Stimulated activated naive CD8-positive, alpha-beta T cell treated with anti-CD3 and anti-CD28 coated beads, Interleukin-15, Interleukin-2, amounts not matched to agents 100 ng/mL and 50 ng/mL, for 24 hours (primary cell): ENCODE measurements at regions not wholly inside any gene's neighbourhood (a gene's known extent, or its start where the extent isn't known, plus 50 kb on each side); places are given as distances from the start of the nearest gene placed in this dataset.

Experiments
- H3K27ac Mint-ChIP-seq: one replicate; pipeline ENCODE4 v1.8.0; 2021; ENCODE audit warnings: mild to moderate bottlenecking, mixed read lengths
- H3K27me3 Mint-ChIP-seq: one replicate; pipeline ENCODE4 v1.8.0; 2021; ENCODE audit warnings: mixed read lengths
- H3K36me3 Mint-ChIP-seq: one replicate; pipeline ENCODE4 v1.8.0; 2021; ENCODE audit warnings: low read depth, mixed read lengths
- H3K4me1 Mint-ChIP-seq: one replicate; pipeline ENCODE4 v1.8.0; 2021; ENCODE audit warnings: low read depth, mixed read lengths
- H3K4me3 Mint-ChIP-seq: one replicate; pipeline ENCODE4 v1.8.0; 2021; ENCODE audit warnings: mild to moderate bottlenecking, mixed read lengths
- H3K9me3 Mint-ChIP-seq: one replicate; pipeline ENCODE4 v1.8.0; 2021; ENCODE audit warnings: mixed read lengths

DNA sequence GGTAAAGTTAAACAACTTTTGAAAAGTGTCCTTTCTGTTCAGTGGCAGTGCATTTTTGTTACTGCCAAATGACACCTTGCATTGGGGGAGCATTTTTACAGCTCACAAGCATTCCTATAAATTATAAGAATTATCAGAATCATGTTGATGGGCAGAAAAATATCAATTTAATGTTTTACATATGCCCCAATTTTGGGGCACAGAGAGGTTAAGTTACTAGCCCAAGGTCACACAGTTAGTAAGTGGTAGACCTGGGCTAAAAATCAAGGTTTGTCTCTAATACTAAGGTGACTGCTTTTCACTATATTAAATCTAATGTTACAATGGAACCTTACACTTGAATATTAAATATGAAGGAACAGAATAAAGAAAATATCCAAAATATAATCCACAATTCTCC, 180.1 kb upstream of the IVNS1ABP start:
- Mint-ChIP-seq H3K36me3 (no peaks in the 10 kb centered on the region), H3K4me3 (no peak overlapping the region), H3K27me3 (no peaks in the 10 kb centered on the region), H3K9me3 (no peaks in the 10 kb centered on the region), H3K27ac (no peak overlapping the region), H3K4me1 (peaks cover 23% of the 10 kb centered on the region)

DNA sequence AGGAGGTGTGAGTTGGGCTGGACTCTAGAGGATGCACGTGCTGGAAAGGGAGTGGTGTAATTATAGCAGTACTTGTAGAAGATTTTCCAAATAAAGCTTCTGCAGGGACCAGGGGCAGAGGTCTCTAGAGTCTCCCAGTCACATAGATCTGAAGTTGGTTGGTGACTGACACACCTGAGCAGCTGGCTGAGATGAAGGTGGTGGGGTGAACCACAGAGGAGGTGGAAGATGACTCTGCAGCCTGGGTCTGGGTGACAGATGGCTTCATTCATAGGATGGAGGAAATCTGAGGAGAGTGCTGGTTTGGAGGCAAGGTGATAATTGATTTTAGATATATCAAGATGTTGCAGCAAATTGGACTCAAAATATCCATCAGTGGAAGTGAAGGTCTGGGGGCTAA, 178.9 kb upstream of the IVNS1ABP start:
- Mint-ChIP-seq H3K36me3 (no peaks in the 10 kb centered on the region), H3K27ac (no peak overlapping the region), H3K4me3 (no peak overlapping the region), H3K27me3 (no peaks in the 10 kb centered on the region), H3K4me1 (peaks cover 20% of the 10 kb centered on the region), H3K9me3 (no peaks in the 10 kb centered on the region)

DNA sequence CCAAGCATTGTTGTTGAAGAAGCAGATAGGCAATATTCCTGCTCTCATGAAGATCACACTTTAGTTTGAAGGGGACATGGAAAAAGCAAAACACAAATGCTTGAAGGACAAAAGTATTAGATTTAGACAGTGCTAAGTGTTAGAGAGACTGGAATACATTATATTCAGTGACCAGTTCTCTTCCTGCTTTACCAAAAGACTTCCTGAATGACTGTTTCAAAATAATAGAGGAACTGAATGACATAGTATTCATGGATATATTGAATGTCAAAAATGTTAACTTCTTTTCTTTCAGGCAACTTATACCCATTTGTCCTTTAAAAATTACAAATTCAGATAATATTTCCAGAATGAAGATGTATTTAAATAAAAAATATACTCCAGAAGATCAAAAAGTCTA, 178.0 kb upstream of the IVNS1ABP start:
- no peaks in the 10 kb centered on the region for H3K27me3 Mint-ChIP-seq
- H3K27ac Mint-ChIP-seq: no peak overlapping the region
- H3K4me3 Mint-ChIP-seq: no peak overlapping the region
- peaks cover 11% of the 10 kb centered on the region for H3K4me1 Mint-ChIP-seq
- no peaks in the 10 kb centered on the region for H3K9me3 Mint-ChIP-seq
- H3K36me3 Mint-ChIP-seq: no peaks in the 10 kb centered on the region

DNA sequence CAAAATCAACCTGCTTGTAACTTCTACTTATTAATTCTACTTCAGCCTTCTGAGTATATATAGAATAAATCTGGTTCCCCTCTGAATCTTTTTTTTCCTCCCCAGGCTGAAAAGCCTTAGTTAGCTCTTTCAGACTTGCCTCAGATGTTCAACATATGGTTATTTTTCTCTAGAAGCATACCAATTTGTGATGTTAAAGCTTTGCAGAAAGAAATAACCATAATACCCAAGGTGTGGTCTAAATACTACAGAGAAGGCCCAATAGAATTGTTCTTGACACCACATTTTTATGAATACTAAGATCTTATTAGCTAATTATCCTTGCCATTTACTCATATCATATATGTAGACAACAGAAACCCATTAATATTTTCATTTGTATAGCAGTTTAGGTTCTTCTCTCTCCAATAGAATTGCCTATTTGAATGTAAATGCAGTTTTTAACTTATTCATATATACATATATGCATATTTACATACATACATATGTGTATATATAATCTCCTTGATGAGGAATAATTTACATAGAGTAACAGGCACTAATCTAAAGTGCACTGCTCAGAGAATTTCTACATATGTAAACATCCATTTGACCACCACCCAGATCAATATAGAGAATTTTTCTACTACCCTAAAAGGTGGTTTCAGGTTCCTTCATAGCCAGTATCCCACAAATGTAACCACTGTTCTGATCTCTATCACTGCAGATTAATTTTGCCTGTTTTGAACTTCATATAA, 175.2 kb upstream of the IVNS1ABP start:
- no peak overlapping the region for H3K27ac Mint-ChIP-seq
- H3K4me1 Mint-ChIP-seq: no peaks in the 10 kb centered on the region
- H3K27me3 Mint-ChIP-seq: no peaks in the 10 kb centered on the region
- H3K4me3 Mint-ChIP-seq: no peak overlapping the region
- H3K36me3 Mint-ChIP-seq: no peaks in the 10 kb centered on the region
- no peaks in the 10 kb centered on the region for H3K9me3 Mint-ChIP-seq

DNA sequence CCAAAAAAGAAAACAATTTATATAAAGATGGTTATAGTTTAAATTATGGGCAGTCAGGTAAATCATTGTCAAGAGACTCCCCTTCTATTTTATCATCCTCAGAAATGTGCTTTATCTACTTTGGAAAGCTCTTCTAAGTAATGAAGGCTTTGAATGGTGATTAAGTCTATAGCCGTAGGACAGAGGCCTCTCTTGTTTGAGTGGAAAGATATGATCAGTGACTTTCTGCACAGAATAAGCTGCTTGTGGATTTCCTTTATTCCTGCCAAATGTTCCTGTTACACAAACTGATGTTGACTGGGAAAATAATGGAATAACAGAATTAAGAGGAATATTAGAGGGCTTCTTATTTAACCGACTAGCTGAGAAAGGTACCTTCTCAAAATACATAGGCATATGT, 174.6 kb upstream of the IVNS1ABP start:
- Mint-ChIP-seq H3K36me3 (no peaks in the 10 kb centered on the region), H3K4me1 (no peaks in the 10 kb centered on the region), H3K9me3 (no peaks in the 10 kb centered on the region), H3K27me3 (no peaks in the 10 kb centered on the region), H3K4me3 (no peak overlapping the region), H3K27ac (no peak overlapping the region)

DNA sequence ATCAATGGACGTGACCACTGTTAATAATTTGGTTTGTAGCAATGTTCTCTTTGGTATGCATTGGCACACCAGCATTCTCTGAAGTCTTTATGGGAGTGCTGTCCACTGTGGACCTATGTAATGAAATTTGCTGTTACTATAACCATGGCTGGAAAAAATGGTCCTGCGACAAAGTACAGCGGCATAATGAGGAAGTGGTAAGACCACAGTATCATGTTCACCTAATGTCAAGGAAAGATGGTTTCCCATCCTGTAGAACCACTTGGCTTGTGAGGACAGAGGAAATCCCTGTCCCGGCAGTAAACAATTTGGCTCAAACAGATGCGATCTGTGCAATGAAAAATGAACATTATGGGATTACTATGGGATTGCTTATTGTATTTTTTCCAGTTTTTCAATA, 173.9 kb upstream of the IVNS1ABP start:
- Mint-ChIP-seq H3K9me3 (no peaks in the 10 kb centered on the region), H3K36me3 (no peaks in the 10 kb centered on the region)

DNA sequence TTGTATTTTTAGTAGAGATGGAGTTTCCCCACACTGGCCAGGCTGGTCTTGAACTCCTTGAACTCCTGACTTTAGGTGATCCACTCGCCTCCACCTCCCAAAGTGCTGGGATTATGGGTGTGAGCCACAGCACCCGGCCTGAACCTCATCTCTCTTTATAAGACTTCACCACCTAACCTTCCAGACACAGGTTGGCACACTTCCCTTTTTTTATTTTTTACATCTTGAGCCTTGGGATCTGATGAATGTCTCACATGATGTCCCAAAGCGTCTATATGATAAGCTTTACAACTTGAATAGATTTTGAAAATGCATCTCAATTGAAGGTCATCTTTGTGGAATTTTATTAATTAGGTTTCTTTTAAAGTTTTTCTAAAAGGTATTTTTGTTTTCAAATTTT, 172.4 kb upstream of the IVNS1ABP start:
- H3K27me3 Mint-ChIP-seq: no peaks in the 10 kb centered on the region
- H3K4me1 Mint-ChIP-seq: no peaks in the 10 kb centered on the region
- no peak overlapping the region for H3K27ac Mint-ChIP-seq
- no peaks in the 10 kb centered on the region for H3K36me3 Mint-ChIP-seq
- no peaks in the 10 kb centered on the region for H3K9me3 Mint-ChIP-seq
- no peak overlapping the region for H3K4me3 Mint-ChIP-seq

More for the DNA sequence above, 173.9 kb upstream of the IVNS1ABP start:
- H3K27me3 Mint-ChIP-seq: no peaks in the 10 kb centered on the region
- no peak overlapping the region for H3K27ac Mint-ChIP-seq
- no peak overlapping the region for H3K4me3 Mint-ChIP-seq
- no peaks in the 10 kb centered on the region for H3K4me1 Mint-ChIP-seq

DNA sequence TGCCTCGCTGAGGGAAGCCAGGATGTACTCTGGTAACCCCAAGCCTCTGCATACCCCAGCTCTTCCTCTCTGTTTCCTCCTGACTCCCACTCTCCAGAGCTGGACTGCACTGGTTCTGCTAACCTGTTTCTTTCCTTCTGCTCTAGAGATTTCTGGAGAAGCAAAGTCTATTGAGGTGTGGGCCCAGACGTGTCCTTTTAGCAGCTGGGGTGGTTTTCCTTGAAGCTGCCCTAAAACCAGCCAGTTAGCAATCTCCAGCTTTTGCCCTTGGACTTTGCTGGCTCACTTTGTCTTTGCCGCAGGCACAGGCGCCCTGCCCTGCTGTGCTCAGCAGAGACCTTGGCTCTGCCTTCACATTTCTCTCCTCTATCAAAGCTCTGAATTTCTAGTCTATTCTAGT, 171.8 kb upstream of the IVNS1ABP start:
- H3K36me3 Mint-ChIP-seq: no peaks in the 10 kb centered on the region
- no peak overlapping the region for H3K4me3 Mint-ChIP-seq
- no peaks in the 10 kb centered on the region for H3K9me3 Mint-ChIP-seq
- no peaks in the 10 kb centered on the region for H3K27me3 Mint-ChIP-seq
- H3K4me1 Mint-ChIP-seq: no peaks in the 10 kb centered on the region
- no peak overlapping the region for H3K27ac Mint-ChIP-seq

DNA sequence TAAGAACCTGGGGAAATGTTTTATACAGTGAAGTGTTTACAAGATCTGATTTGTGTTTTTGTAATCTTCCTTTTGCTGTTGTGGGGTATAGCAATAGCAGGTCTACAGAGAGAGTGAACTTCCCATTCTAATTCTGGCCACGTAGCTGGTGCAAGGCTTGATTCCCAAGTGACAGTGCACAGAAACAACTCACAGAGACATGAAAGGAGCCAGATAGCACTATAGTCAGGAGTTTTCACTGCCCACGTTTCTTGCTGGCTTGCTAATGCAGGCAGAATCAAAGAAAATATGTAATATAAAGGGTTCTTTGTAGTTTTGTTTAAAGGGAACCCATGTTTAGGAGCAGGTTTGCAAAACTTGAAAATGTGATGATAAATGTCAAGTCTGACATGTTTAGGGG, 170.9 kb upstream of the IVNS1ABP start:
- Mint-ChIP-seq H3K4me3 (no peak overlapping the region), H3K27ac (no peak overlapping the region), H3K27me3 (no peaks in the 10 kb centered on the region), H3K4me1 (no peaks in the 10 kb centered on the region), H3K9me3 (no peaks in the 10 kb centered on the region), H3K36me3 (no peaks in the 10 kb centered on the region)

DNA sequence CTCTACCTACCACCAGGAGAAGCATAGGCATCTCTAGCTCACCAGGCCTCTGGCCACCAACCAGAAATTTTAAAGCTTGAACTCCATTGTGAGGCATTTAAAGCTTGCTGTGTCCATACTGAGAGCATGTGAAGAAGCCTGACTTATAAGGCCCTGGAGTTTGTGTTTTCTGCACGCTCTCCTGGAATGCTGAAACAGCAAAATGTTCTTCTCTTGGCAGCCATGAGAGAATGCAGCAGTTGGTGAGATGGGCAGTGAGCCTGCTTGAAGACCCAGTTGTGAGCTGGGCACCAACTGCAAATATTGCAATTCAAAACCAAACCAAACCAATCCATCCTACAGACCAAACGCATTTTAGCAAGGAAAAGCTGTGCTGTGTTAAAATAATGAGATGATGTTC, 170.0 kb upstream of the IVNS1ABP start:
- no peak overlapping the region for H3K27ac Mint-ChIP-seq
- no peaks in the 10 kb centered on the region for H3K27me3 Mint-ChIP-seq
- H3K36me3 Mint-ChIP-seq: no peaks in the 10 kb centered on the region
- H3K4me1 Mint-ChIP-seq: no peaks in the 10 kb centered on the region
- H3K4me3 Mint-ChIP-seq: no peak overlapping the region
- no peaks in the 10 kb centered on the region for H3K9me3 Mint-ChIP-seq

DNA sequence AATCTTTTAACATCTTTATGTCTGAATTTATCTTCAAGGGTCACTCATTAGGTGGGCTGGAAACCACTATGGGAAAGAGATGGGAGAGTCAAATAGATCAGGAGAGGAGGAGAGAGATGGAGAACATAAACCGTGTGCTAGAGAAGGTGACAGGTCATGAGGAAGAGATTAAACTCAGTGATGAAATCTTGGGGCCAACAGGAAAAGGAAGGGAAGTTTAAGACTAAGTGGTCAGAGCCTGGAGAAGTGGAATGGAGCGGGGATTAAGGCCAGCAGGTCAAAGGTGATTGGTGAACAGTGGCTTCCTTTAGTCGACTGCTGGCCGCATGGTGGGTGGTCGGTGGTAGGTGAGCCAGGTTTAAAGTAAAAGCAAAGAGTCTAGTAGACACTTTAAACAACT, 169.3 kb upstream of the IVNS1ABP start:
- Mint-ChIP-seq H3K9me3 (no peaks in the 10 kb centered on the region), H3K36me3 (no peaks in the 10 kb centered on the region), H3K4me3 (no peak overlapping the region), H3K27me3 (no peaks in the 10 kb centered on the region), H3K4me1 (no peaks in the 10 kb centered on the region), H3K27ac (no peak overlapping the region)

DNA sequence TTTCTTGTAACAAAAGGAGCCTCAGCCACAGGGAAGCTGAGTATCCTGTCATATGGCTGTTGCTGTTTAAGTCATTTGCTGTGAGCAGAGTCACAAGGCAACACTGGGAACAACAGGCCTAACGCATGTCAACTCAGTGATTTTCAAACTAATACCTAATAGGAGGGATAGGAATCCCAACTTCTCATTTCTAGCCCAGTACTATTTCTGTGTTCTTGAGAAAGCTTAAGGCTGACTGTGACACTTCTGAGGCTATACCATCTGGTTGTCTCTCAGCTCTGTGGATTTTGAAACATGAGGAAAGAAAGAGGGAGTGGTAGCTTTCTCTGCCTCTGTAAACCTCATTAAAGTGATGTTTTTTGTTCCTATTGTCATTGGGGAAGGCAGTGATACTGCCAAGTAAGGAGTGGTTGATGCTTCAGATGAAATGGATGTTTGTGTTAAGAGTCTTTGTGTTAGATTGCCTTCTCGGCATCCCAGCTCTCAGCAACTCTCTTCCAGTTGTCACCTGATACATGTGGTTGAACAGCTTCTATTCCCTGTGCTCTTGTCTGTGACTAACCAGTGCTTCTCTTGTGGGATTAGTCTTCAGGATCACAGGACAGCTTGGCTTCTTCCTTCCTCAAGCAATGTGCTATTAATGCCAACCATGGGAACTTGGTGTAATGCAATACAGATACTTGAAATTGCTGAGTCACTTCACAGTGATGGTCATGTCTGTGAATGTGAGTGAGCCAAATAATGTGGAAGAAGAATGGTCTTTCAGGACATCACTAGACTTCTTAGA, 166.8 kb upstream of the IVNS1ABP start:
- no peaks in the 10 kb centered on the region for H3K4me1 Mint-ChIP-seq
- H3K36me3 Mint-ChIP-seq: no peaks in the 10 kb centered on the region
- H3K27ac Mint-ChIP-seq: no peak overlapping the region
- H3K27me3 Mint-ChIP-seq: no peaks in the 10 kb centered on the region
- no peaks in the 10 kb centered on the region for H3K9me3 Mint-ChIP-seq
- no peak overlapping the region for H3K4me3 Mint-ChIP-seq

DNA sequence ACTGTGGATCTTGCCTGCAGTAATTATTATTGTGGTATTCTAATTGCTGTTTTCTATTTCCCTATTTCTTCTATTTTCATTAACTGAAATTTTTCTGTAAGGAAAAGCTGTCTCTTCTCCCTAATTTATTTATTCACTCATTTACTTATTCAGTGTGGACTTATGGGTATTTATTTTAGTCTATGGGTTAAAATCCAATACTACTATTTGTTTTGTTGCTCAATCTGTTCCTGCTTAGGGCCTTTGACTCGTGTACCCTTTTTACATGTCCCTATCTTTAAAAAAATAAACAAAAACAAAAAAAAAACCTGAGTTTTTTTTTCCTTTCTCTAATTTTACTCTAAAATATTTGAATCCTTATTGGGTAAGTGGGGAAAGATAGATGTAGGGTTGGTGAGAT, 166.2 kb upstream of the IVNS1ABP start:
- Mint-ChIP-seq H3K27me3 (no peaks in the 10 kb centered on the region), H3K36me3 (no peaks in the 10 kb centered on the region), H3K4me3 (no peak overlapping the region), H3K27ac (no peak overlapping the region), H3K9me3 (no peaks in the 10 kb centered on the region), H3K4me1 (no peaks in the 10 kb centered on the region)

DNA sequence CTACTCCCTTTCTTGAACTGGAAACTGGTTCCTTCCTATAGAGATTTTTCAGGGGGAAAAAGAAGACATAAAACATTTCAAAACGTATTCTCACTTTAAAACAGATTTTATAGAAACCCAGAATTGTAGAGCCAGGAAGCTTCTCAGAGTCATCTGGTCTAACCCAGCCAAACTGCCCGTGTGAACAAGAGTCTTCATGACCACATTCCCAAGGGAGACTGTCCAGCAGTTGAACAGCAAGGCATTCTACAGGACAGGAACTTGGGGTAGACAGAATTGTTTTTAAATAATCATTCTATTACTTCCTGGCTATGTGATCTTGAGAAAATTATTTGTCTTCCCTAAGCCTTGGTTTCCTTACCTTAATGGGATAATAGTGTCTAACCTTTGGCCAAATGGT, 163.5 kb upstream of the IVNS1ABP start:
- no peaks in the 10 kb centered on the region for H3K36me3 Mint-ChIP-seq
- H3K9me3 Mint-ChIP-seq: no peaks in the 10 kb centered on the region
- H3K4me1 Mint-ChIP-seq: no peaks in the 10 kb centered on the region
- H3K4me3 Mint-ChIP-seq: no peak overlapping the region
- H3K27me3 Mint-ChIP-seq: no peaks in the 10 kb centered on the region
- no peak overlapping the region for H3K27ac Mint-ChIP-seq

DNA sequence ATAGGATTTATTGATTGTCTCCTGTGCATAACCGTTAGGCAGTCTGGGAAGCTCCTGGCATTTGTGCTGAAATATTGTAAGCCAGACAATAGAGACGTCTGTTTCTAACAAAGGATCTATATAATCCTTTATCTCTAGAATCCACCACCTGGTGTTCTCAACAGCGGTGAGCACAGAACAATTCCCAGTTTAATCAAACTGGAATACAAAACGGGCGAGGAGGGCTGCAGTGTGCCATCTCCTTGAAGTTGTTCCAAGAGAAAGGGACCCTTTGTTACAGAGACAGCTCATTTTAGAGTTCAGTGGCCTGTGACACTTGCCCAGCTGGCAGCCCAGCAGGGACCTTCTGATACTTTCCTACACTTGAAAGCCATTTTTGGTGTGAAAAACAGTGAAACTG, 162.8 kb upstream of the IVNS1ABP start:
- H3K36me3 Mint-ChIP-seq: no peaks in the 10 kb centered on the region
- no peaks in the 10 kb centered on the region for H3K9me3 Mint-ChIP-seq
- no peak overlapping the region for H3K4me3 Mint-ChIP-seq
- H3K27me3 Mint-ChIP-seq: no peaks in the 10 kb centered on the region
- H3K4me1 Mint-ChIP-seq: peaks cover 2% of the 10 kb centered on the region
- H3K27ac Mint-ChIP-seq: no peak overlapping the region

DNA sequence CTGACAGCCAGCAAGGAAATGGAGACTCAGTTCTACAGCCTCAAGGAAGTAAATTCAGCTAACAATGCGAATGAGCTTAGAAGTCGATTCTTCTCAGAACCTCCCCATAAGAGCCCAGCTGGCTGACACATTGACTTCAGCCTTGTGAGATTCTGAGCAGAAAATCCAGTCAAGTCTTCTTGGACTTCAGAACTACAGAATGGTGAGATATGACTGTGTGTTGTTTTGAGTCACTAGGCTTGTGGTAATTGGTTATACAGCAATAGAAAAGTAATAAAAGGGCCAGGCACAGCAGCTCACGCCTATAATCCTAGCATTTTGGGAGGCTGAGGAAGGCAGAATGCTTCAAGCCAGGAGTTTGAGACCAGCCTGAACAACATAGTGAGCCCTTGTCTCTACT, 161.8 kb upstream of the IVNS1ABP start:
- no peaks in the 10 kb centered on the region for H3K27me3 Mint-ChIP-seq

More for the DNA sequence above, 161.8 kb upstream of the IVNS1ABP start:
- Mint-ChIP-seq H3K9me3 (no peaks in the 10 kb centered on the region), H3K27ac (no peak overlapping the region), H3K36me3 (no peaks in the 10 kb centered on the region), H3K4me1 (peaks cover 11% of the 10 kb centered on the region), H3K4me3 (no peak overlapping the region)
